Duodenal mucosa (tissue), 2 donors: ENCODE measurements at regions not wholly inside any gene's neighbourhood (a gene's known extent, or its start where the extent isn't known, plus 50 kb on each side); places are given as distances from the start of the nearest gene placed in this dataset.
"Not testable (repeated sequence)": the region's sequence is repeated elsewhere in the genome, so short reads cannot be mapped to it uniquely, and the experiment has no call there.

Experiments
- H3K27ac ChIP-seq: one replicate; pipeline ENCODE4 v1.7.0; 2013; ENCODE audit warnings: low read depth, low read length
- H3K27me3 ChIP-seq, 2 donors: one replicate each; pipeline ENCODE4 v1.7.0; 2013; ENCODE audit warnings: low read length in 2 of 2, control low read depth in 1 of 2; ENCODE audit not compliant: insufficient read depth in 2 of 2, control insufficient read depth in 1 of 2
- H3K36me3 ChIP-seq, 2 donors: one replicate each; pipeline ENCODE4 v1.7.0; 2013; ENCODE audit warnings: low read length in 2 of 2, control low read depth in 1 of 2; ENCODE audit not compliant: insufficient read depth in 2 of 2, control insufficient read depth in 1 of 2
- H3K4me1 ChIP-seq, 2 donors: one replicate each; pipeline ENCODE4 v1.7.0; 2013; ENCODE audit warnings: low read length in 2 of 2, control low read depth in 1 of 2; ENCODE audit not compliant: insufficient read depth in 2 of 2, control insufficient read depth in 1 of 2
- H3K4me3 ChIP-seq, 2 donors: one replicate each; pipeline ENCODE4 v1.7.0; 2013; ENCODE audit warnings: low read length in 2 of 2, low read depth in 1 of 2
- H3K9ac ChIP-seq, 2 donors: one replicate each; pipeline ENCODE4 v1.7.0; 2013; ENCODE audit warnings: low read length in 2 of 2, low read depth in 1 of 2
- H3K9me3 ChIP-seq, 2 donors: one replicate each; pipeline ENCODE4 v1.7.0; 2013; ENCODE audit warnings: low read length in 2 of 2, control low read depth in 1 of 2; ENCODE audit not compliant: control insufficient read depth in 1 of 2

GRCh38 chr7:156049366-156049765 lies 237.1 kb upstream of the SHH start:
- Histone ChIP-seq H3K4me3 (no peak overlapping the region), H3K9me3 (no peaks in the 10 kb centered on the region), H3K36me3 (no peaks in the 10 kb centered on the region), H3K27ac (no peak overlapping the region), H3K27me3 (no peaks in the 10 kb centered on the region), H3K9ac (no peak overlapping the region), H3K4me1 (no peaks in the 10 kb centered on the region)

- Histone ChIP-seq H3K4me3 (no peak overlapping the region), H3K27me3 (peaks cover 0 to 3% of the 10 kb centered on the region in 2 donors), H3K9me3 (no peaks in the 10 kb centered on the region), H3K36me3 (no peaks in the 10 kb centered on the region), H3K9ac (no peak overlapping the region), H3K4me1 (no peaks in the 10 kb centered on the region), H3K27ac (no peak overlapping the region)
Measured at GRCh38 chr7:156046031-156046560, 233.8 kb upstream of the SHH start.

- Histone ChIP-seq H3K4me3 (no peak overlapping the region), H3K27ac (no peak overlapping the region), H3K9me3 (no peaks in the 10 kb centered on the region), H3K4me1 (no peaks in the 10 kb centered on the region), H3K36me3 (no peaks in the 10 kb centered on the region), H3K9ac (no peak overlapping the region), H3K27me3 (peaks cover 3% of the 10 kb centered on the region in 2 donors)
Measured at GRCh38 chr7:156043416-156044178, 231.3 kb upstream of the SHH start.

DNA sequence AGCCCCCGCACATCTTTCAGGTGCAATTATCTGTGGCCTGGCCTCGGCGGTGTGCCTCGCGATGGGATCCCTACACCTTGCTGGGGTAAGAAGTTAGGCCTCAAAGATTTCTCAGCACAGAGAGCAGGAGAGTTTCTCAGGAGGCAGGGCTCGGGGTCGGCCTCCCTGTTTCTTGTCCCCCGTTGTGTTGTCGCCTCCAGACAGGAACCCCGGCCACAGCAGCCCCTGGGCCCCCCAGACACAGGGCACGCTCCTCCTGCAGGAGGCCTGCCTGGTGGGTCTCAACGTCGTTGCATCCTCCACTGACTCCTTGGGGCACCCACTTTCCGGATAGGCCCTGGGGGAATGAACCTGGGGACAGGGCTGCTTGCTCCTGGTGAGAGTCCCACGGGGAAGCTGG lies 229.1 kb upstream of the SHH start:
- Histone ChIP-seq H3K36me3 (no peaks in the 10 kb centered on the region), H3K4me1 (no peaks in the 10 kb centered on the region), H3K27me3 (peaks cover 3% of the 10 kb centered on the region in 2 donors), H3K9ac (no peak overlapping the region), H3K4me3 (no peak overlapping the region), H3K27ac (no peak overlapping the region), H3K9me3 (no peaks in the 10 kb centered on the region)

DNA sequence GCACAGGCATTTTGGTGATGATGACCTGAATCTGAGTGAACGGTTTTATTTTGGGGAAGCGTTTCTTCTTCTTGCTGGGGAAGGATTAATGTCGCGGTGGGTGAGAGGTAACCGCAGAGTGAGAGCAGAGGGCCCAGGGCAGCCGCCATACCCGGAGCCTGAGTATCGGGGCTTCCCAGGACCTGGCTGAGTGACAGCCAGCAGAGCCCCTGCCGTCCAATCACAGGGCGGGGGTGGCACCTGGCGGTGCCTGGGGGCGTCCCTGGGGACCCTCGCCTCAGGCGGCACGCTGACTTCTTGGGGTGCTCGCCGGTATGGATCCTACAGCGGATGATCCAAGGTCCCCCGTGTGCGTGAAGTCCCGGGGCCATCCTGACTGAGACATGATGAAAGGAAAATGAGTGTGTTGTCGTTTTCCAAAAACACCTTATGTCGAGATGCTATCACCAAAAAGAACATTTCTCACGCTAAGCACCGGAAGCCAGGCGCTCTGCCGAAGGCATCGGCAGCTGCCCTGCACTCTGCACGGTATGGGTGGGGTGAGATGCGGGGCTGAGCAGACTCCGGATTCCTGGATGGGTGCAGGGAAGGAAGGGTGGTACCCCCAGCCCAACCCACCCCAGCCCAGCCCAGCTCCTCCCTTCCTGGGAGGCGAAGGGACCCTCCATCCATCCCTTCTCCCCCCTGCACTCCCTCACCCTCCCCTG lies 227.9 kb upstream of the SHH start:
- no peaks in the 10 kb centered on the region for H3K4me1 ChIP-seq

DNA sequence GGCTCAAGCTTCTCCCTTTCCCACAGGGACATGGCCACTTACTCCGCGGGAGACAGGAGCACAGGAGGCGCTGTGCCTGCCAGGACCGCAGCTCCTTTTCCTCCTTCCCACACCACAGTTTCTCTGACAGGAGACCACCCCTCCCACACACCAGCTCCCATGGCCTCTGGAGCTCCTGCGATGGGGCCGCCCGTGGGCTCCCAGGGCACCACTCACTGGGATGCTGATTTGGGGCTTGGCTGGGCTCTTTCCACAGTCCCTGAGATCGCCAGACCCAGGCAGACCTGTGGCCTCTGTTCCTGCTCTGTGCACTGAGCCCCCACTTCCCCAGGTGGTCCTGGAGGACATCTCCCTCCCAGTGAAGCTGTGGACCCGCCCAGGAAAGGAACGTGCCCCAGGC lies 226.9 kb upstream of the SHH start:
- Histone ChIP-seq H3K27me3 (peaks cover 3% of the 10 kb centered on the region in 2 donors), H3K9me3 (no peaks in the 10 kb centered on the region), H3K36me3 (no peaks in the 10 kb centered on the region), H3K4me3 (no peak overlapping the region), H3K9ac (no peak overlapping the region), H3K4me1 (no peaks in the 10 kb centered on the region), H3K27ac (no peak overlapping the region)

More for the DNA sequence above, 227.9 kb upstream of the SHH start:
- no peak overlapping the region for H3K4me3 ChIP-seq
- peaks cover 3% of the 10 kb centered on the region in 2 donors for H3K27me3 ChIP-seq
- H3K9ac ChIP-seq = no peak overlapping the region
- no peaks in the 10 kb centered on the region for H3K9me3 ChIP-seq
- H3K36me3 ChIP-seq = no peaks in the 10 kb centered on the region
- no peak overlapping the region for H3K27ac ChIP-seq

DNA sequence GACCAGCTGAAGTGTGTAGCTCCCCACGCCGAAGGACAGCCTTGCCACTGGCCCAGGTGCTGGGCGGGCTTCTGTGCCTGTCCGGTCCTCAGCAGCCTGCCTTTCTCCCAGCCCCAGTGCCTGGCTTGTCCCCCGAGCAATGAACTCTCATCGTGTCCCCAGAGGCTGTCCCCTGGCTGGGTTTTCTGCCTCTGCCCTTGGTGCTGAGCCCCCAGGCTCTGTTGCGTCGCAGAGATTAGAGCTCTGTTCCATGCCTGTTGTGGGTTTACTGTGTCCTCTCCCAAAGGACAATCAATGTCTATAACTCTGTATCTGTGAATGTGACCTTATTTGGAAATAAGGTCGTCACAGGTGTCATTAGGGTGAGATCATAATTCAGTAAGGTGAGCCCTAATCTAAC lies 226.1 kb upstream of the SHH start:
- Histone ChIP-seq H3K9ac (no peak overlapping the region), H3K27ac (no peak overlapping the region), H3K36me3 (no peaks in the 10 kb centered on the region), H3K9me3 (peaks cover 0 to 4% of the 10 kb centered on the region in 2 donors), H3K4me1 (no peaks in the 10 kb centered on the region), H3K27me3 (peaks cover 3% of the 10 kb centered on the region in 2 donors), H3K4me3 (no peak overlapping the region)

- peaks cover 0 to 3% of the 10 kb centered on the region in 2 donors for H3K27me3 ChIP-seq
- H3K4me3 ChIP-seq = no peak overlapping the region
- peaks cover 0 to 9% of the 10 kb centered on the region in 2 donors for H3K9me3 ChIP-seq
- no peak overlapping the region for H3K9ac ChIP-seq
- H3K27ac ChIP-seq = no peak overlapping the region
- H3K4me1 ChIP-seq = no peaks in the 10 kb centered on the region
- no peaks in the 10 kb centered on the region for H3K36me3 ChIP-seq
Measured at GRCh38 chr7:156036153-156036552, 223.9 kb upstream of the SHH start.

GRCh38 chr7:156035387-156035786 lies 223.1 kb upstream of the SHH start:
- H3K9ac ChIP-seq, H3K9me3 ChIP-seq, H3K4me3 ChIP-seq, H3K27ac ChIP-seq, H3K27me3 ChIP-seq, H3K36me3 ChIP-seq, H3K4me1 ChIP-seq: not testable (repeated sequence)

DNA sequence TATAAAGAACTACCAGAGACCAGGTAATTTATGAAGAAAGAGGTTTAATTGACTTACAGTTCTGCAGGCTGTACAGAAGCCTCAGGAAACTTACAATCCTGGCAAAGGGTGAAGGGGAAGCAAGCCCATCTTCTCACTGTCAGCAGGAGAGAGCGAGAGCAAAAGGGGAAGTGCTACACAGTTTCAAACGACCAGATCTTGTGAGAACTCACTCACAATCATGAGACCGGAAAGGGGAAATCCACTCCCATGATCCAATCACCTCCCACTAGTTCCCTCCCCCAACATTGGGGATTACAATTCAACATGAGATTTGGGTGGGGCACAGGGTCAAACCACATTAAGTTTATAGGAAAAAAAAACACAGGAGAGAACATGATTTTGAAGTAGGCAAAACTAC lies 222.1 kb upstream of the SHH start:
- no peak overlapping the region for H3K27ac ChIP-seq
- no peak overlapping the region for H3K4me3 ChIP-seq
- no peaks in the 10 kb centered on the region for H3K4me1 ChIP-seq
- peaks cover 0 to 9% of the 10 kb centered on the region in 2 donors for H3K9me3 ChIP-seq
- no peaks in the 10 kb centered on the region for H3K36me3 ChIP-seq
- no peak overlapping the region for H3K9ac ChIP-seq
- H3K27me3 ChIP-seq = peaks cover 0 to 3% of the 10 kb centered on the region in 2 donors
